GM19035 (cell line): ENCODE measurements at regions not wholly inside any gene's neighbourhood (a gene's known extent, or its start where the extent isn't known, plus 50 kb on each side); places are given as distances from the start of the nearest gene placed in this dataset.
"Not testable (repeated sequence)": the region's sequence is repeated elsewhere in the genome, so short reads cannot be mapped to it uniquely, and the experiment has no call there.

Experiments used
- ATAC-seq: cut with Tn5 transposase; IDR thresholded peaks from one replicate; pipeline ENCODE4 v1.9.1; 2021; ENCODE audit not compliant: unreplicated experiment

DNA sequence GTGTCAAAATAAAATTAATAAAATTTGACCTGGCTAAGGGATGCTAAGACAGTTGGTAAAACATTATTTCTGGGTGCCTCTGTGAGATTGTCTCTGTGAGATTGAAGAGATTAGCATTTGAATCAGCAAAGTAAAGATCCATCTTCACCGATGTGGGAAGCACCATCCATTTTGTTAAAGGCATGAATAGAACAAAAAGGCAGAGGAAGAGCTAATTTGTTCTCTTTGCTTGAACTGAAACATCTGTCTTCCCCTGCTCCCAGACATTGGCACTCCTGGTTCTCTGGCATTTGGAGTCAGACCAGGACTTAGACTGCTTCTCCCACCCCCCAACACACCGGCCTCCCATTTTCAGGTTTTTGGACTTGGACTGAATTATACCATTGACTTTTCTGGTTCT is 603.8 kb upstream of the LINC00305 start:
- ATAC-seq = no peak

DNA sequence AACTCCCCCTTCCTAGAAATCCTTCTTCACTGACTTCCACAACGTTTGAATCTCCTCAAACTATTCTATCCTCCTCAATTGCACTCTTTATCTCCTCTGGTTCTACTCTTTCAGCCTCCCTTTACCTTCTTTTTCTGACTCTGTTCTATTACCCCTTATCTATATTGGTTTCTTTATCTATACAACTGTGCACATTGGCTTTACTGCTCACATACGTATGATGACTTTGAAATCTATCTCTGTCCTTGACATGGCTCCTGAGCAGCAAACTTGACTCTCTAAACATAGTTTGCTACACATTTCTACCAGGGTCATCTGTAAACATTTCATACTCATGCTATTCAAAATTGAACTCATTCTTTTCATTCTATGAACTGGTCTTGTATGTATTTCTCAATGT is 601.0 kb upstream of the LINC00305 start:
- ATAC-seq = no peak

DNA sequence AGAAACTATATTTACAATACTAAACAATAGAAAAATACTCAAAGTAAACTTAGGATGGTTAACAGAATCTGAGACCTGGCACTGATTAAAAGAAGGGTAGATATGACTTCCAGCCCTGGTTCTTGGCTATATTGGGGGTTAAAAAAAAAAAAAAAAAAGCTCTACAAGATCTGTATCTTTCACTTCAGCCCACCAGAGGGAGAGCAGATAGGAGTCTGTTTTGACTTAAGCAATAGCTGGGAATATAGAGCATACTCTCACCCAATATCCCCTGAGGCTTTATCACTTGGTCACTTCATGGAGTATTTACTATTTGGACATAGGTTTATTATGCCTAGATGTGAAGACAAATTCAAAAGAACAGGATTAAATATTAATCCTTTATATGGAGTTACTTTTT is 598.9 kb upstream of the LINC00305 start:
- no peak for ATAC-seq

DNA sequence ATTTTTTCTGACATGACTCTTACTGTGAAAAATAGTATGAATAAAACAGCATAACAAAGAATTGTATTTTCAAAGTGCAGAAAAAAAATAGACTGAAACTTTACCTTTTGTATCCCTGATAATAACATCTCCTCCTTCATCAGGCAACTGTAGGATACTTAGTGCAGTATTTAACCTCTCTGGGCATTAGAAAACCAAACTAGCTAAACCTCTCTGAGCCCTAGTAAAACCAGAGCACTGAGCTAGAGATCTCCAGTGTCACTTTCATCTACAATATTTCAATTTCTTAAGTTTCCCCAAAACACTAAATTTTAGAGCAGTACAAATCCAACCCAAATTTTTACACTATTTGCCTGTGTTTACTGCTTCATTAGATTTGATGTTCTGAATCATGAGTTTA is 594.0 kb upstream of the LINC00305 start:
- ATAC-seq = no peak

DNA sequence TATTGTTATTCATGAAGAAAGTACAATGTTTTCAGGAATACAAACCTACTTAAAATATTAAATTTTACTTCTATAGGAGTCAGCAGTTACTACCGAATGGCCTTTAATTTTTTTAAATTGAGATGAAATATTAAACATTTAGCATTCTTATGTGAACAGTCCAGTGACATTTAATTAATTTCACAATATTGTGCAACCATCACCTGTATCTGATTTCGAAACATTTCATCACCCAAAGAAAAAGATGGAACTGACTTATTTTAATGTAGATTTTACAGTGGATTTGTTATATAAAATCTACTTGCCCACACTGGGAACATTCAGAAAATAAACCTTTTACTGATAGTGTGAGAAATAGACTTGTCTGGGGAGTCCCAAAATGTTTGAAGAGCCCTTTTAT is 585.2 kb upstream of the LINC00305 start:
- ATAC-seq = no peak

DNA sequence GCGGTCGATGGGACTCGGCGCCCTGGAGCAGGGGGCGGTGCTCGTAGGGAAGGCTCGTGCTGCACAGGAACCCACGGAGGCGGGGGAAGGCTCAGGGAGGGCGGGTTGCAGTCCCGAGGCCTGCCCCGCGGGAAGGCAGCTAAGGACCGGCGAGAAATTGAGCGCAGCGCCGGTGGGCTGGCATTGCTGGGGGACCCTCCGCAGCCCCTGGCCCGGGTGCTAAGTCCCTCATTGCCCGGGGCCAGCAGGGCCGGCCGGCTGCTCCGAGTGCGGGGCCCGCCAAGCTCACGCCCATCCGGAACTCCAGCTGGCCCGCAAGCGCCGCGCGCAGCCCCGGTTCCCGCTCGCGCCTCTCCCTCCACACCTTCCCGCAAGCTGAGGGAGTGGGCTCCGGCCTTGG is 576.8 kb upstream of the LINC00305 start:
- ATAC-seq = not testable (repeated sequence)

DNA sequence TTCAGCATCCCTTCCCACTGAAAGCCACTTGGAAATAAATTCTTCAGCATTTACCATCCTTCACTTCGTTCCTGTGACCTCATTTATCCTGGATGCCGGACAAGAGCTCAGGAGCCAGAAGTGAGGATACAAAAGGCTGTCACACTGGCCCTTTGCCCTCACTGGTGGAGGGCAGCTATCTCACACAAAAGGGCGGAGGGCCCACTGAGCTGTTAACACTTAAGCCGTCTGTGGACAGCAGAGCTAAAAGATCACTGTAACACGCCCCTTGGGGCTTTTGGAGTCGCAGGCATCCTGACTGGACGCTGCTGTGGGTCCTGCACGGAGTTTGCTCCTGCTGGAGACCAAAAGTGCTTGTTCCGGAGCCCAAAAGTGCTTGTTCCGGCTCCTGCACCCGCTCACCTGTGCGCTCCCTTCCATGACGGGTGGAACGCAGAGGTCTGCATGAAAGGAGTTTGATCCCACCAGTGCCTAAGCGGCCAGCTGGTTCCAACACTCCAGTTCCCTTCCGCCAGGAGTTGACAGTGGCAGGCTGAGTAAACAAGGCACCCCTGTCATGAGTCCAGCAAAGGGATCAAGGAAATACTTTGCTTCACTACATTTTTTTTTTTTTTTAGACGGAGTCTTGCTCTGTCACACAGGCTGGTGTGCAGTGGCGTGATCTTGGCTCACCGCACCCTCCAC is 572.0 kb upstream of the LINC00305 start:
- ATAC-seq = no peak

DNA sequence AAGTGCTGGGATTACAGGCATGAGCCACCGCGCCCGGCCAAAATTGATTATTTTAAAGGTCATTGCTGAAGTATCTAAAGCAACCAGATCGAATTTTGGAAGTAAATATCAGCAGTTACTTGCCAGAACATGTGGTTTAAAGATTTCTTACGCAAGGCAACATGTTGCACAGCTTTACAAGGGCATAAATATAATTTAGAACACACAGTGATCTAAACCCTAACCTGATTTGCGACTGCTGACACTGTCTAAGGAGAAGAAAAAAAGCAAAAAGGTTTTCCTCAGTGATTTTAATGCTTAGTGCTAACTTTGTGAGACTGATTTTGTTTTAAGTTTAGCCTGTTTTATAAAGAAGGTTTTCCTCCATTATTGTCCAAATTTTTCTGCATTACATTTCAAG is 569.9 kb upstream of the LINC00305 start:
- ATAC-seq = no peak

DNA sequence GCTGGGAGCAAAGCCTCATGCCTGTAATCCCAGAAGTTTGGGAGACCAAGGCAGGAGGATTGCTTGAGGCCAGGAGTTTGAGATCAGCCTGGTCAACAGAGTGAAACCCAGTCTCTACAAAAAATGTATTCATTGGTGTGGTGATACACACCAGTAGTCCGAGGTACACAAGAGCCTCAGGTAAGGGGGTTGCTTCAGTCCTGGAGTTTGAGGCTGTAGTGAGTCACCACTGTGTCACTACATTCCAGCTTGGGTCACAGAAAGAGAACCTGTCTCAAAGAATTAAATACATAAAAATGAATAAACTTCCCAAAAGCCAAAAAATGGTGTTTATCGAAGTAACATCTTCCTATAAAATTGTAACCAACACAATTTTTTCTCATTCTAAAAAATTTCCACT is 568.1 kb upstream of the LINC00305 start:
- ATAC-seq = no peak

DNA sequence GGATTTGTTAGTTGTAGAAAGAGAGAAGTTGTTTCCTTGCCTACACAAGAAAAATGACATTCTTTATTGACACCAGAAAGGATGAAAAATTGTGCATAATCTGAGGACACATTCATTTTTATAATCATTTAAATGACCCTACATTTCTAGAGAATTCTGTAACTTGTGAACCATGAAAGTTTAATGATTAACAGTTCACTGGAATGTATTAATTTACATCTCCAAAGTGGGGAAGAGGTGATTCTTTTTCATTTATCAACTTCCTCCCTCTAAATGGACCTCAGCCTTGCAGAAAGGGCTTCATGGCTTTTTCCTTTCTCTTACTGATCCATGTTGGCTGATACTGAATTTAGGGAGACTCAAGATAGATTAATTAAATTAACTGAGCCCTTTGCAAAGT is 565.2 kb upstream of the LINC00305 start:
- no peak for ATAC-seq

DNA sequence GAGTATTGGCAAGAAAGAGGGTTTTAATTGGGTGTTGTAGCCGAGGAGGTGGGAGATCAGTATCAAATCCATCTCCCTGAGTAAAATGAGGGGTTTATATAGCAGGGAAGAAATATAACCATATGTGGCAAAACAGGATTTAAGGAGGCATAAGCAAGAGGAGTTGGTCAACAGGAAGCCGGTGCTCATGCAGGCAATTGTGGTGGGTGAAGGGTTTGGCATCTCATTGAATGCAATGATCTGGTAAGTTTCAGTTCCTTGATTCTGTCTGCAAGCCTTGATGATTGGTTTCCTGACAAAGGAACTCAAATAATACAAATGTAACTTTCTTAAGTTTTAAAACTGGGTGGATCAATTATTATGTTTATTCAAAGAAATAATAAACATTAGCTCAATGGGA is 564.4 kb upstream of the LINC00305 start:
- no peak for ATAC-seq

DNA sequence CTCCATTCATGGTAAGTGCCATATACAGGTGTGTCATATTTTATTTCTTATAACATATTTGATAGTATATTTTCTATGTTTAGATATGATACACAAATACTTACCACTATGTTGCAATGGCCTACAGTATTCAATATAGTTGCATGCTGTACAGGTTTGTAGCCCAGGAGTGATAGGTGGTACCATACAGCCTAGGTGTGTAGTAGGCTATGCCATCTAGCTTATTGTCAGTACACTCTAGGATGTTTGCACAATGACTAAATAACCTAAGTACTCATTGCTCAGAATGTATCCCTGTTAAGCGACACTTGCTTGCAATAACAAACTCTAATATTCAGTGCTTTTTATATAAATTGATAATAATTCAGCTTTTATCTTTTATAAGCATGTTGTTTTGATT is 563.1 kb upstream of the LINC00305 start:
- ATAC-seq = no peak

DNA sequence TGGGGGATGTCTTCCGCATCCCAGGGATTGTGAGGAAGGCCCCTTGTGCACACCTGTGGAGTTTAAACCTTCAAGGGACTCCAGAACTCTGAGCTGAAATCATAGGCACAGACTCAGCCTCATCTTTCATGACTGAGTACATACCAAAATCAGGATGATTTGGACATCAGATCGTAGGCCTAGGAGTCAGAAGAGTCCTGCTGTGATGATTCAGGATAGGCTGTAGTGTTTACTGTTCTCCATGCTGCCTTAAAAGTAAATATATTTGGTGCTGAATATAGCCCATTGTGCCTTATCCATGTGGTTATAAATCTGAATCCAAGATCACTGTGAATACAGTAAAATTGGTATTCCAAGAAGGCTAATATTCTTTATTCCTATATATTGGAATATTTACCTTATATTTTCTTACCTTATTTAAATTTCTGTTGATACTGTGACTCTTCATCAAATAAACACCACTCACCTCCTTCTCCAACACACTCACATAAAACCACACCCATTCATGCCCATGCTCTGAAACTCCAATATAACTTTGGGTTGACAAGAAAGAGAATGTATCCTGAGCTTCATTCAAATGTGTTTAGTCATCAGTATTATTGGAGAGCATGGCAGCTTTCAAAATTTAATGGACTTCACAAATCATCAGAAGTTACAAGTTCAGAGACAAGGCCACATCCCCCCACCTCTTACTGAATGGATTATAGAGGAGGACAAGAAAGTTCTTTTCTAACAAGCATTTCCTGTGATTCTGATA is 561.4 kb upstream of the LINC00305 start:
- ATAC-seq = no peak

DNA sequence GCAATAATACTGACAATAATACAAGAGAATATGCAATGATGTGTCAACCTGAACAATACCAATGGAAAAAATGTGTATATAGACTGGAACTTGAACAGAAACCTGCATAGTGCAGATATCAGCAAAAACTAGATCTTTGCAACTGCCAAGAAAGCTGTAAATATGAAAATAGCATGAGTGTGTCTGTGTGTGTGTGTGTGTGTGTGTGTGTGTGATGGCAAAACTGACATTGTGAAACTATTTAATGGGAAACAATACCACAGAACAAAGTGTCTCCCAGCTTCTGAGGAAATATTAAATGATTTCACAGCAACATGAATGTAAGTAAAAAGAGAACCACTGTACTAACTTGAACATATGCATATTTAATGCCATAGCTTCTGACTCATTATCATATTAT is 558.2 kb upstream of the LINC00305 start:
- ATAC-seq = no peak

DNA sequence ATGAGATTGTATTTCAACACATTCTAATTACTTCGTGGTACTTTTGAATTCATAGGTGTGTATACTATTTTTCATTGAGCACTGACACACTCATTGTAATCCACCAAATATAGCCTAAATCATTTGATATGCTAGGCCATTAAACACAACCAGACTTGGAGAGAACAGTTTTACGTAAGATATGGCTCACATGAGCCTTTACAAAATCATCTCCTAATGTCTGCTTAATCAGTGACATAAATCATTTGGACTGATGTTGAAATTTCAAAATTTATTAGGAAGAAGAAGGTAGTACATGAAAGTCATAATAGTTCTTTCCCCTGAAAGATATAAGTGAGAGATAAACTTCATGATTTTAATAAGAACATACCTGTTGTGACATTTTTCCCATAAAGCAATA is 550.2 kb upstream of the LINC00305 start:
- no peak for ATAC-seq

DNA sequence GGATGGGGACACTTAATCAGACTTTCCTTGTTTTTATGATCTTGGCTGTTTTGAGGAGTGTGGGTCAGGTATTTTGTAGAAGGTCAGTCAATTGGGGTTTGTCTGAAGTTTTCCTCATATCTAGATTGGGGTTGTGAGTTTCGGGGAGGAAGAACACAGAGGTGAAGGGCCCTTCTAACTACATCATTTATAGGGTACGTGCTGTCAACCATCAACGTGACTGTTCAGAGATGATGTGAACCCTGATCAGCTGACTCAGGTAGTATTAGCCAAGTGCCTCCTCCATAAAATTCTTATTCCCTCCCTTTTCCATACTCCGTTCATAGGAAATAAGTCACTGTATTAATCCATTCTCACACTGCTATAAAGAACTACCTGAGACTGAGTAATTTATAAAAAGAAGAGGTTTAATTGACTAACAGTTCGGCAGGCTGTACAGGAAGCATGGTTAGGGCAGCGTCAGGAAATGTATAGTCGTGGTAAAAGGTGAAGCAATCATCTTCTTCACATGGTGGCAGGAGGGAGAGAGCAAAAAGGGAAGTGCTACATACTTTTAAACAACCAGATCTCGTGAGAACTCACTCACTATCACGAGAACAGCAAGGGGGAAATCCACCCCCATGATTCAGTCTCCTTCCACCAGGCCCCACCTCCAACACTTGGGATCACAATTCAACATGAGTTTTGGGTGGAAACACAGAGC is 547.1 kb upstream of the LINC00305 start:
- no peak for ATAC-seq

DNA sequence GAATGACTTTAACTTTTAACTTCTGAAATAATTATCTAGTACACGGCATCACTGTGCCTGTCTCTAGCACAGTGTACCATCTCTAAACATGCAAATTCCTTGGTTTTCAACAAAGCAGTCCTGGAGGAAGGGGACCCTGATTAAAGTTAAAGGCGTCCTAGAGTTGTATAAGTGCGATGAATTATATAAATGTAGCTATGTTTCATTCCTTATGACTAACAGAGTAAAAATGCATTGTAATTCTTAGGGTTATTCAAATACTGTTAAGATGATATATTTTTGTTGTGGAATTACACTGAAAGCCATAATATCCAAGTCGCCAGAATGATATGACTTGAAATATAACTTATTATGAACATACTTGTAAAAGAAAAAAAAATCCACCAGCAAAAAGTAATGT is 544.9 kb upstream of the LINC00305 start:
- ATAC-seq = no peak

DNA sequence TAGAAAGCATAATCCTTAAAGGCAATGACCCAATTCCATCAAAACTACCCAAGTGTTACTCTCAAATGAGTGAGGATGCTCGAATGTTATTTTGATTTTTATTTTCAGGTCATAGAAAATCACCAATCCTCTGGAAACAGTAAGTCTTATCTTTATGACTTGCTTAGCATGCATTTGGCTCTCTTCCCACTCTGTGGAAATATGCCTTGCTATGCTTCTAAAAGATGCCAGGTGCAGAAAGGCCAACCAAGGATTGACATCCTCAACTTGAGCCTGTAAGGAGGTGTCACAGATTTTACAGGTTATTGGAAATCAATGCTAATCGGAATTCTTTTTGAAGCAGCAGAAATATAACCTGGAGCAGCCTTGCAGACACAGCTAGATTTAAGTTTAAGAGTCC is 543.9 kb upstream of the LINC00305 start:
- ATAC-seq = no peak

DNA sequence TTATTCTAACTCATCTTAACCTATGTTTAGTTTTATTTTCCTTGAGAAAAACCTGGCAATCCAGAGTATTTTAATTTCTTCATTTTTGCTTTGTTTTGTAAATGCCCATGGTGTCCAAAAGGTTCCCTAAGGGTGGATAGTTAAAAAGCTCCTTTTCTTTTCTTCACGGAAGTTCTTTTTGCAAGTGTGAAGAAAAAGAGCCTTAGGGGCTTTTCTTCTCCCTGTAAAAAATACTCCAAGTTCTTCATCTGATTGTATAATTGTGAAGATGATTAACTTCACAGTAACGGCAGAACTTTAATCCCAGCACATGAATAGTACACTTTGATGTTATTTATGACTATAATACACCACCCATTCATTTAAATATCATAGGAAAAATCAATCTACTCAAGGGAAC is 530.2 kb upstream of the LINC00305 start:
- no peak for ATAC-seq

DNA sequence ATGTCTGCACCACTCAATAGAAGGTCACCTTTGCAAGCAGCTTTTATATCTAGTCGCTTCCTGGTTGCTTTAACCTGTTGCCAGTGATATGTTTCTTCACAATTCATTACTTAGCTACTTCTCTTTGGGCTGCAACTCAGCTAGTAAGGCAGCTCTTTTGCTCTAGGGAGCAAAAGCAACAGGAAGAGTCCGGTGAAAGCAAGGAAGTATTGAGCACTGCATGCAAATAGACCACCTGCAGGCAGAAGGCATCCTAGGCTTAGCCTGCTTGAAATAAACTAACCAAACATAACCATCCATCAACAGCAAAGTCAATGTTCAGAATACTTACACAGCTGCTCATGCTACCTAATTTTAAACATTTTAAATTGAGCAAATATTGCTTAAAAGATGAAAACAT is 529.2 kb upstream of the LINC00305 start:
- no peak for ATAC-seq

DNA sequence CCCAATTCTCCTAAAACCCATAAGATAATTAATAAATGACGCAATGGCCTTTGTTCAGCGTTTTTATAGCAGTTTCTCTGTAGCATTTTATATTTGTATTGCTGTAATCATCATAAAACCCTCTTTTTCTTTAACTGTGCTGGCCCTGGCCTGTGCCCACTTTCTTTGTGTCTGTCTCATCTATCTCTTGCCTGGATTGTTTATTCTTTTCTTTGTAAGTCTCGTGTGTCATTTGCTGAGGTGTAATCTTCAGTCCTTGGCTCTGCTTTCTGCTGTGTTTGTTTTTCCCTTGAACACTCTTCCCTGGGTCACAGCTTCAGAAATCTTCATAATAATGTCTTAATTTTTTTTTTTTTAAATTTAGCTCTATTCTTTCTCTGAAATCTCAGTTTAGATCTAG is 525.8 kb upstream of the LINC00305 start:
- no peak for ATAC-seq

DNA sequence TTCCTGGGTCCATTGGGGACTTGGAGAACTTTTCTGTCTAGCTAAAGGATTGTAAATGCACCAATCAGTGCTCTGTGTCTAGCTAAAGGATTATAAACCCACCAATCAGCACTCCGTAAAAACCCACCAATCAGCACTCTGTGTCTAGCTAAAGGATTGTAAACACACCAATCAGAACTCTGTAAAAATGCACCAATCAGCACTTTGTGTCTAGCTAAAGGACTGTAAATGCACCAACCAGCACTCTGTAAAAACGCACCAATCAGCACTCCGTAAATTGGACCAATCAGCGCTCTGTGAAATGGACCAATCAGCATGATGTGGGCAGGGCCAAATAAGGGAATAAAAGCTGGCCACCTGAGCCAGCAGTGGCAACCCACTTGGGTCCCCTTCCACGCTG is 522.4 kb upstream of the LINC00305 start:
- ATAC-seq = not testable (repeated sequence)
